GM12892 (cell line): ENCODE measurements at regions not wholly inside any gene's neighbourhood (a gene's known extent, or its start where the extent isn't known, plus 50 kb on each side); places are given as distances from the start of the nearest gene placed in this dataset.

ENCODE experiments used
- POLR2A ChIP-seq: IDR thresholded peaks from 2 replicates; pipeline ENCODE4 v1.6.1; 2011; ENCODE audit warnings: low read depth, low read length, control low read depth
- POLR2AphosphoS5 ChIP-seq: IDR thresholded peaks from 2 replicates; pipeline ENCODE4 v1.6.1; 2011; ENCODE audit warnings: low read depth, low read length, control low read depth
- TAF1 ChIP-seq: IDR thresholded peaks from 2 replicates; pipeline ENCODE4 v1.6.1; 2011; ENCODE audit warnings: low read depth, mild to moderate bottlenecking, control low read depth, low read length, borderline replicate concordance

DNA sequence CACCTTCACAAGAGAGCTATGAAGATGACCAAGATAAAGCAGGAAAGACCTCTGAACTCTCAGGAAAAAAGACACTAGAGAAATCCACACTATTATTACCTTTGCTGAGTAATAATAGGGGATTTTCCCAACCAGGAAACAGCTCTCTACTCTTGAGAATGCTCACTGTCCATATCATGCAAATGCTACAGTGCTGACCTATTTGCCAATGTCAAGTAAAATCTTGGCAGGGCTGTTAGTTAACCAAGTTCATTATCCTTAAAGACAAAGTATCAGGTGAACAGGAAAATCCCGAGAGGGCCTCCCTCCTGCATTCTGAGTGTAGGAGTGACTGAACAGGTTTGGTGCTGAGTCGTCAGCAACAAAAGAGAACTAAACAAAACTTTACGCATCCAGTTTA, 306.6 kb downstream of the ACTL7B start:
- TF ChIP-seq TAF1 (no peak), POLR2A (no peak), POLR2AphosphoS5 (no peak)
